Endothelial cell of umbilical vein (primary cell): ENCODE measurements at regions not wholly inside any gene's neighbourhood (a gene's known extent, or its start where the extent isn't known, plus 50 kb on each side); places are given as distances from the start of the nearest gene placed in this dataset.

ENCODE experiments used
- CTCF ChIP-seq, 2 donors: IDR thresholded peaks; 1 replicate in 1 of 2; 2 replicates in 1 of 2; pipeline ENCODE4 v1.5.1; 2011; ENCODE audit warnings: low read length in 2 of 2, mild to moderate bottlenecking in 2 of 2, moderate library complexity in 2 of 2, control low read depth in 1 of 2, inconsistent platforms in 1 of 2, low read depth in 1 of 2; ENCODE audit not compliant: insufficient read depth in 1 of 2; ENCODE audit errors: extremely low read depth in 1 of 2
- POLR2A ChIP-seq: IDR thresholded peaks from 2 replicates; pipeline ENCODE4 v1.6.1; 2012; ENCODE audit warnings: low read depth, mild to moderate bottlenecking, control low read depth, low read length

DNA sequence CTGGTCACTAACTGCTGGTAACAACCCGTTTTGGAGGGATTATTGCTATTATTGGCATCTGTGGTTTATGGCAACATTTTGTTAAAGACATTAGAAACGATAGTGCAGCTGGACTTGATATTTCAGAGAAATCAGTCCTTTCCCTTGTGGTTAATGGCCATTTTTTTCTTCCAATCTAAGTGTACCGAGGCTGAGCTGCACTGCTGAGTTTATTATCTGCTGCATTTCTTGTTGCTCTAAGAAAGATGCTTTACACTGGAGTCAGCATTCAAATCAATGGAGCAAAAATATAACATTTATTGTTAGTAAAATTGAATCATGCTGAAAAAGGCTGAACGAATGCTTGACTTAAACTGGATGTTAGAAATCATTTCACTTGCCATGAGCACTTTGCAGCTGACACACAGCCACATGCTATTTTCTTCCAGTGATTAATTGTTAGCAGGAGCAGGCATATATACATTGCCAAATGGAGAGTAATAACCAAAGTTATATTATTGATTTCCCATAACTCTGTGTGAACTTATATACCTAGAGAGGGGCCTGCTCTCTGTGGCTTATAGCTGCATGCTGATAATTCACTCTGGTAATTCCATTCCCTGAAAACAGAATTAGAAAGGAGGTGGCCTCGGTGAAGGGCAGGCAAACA is 66.5 kb upstream of the TTC29 start:
- no peak for TF ChIP-seq CTCF (IDR thresholded peaks at IDR 0.05; ENCODE audit: extremely low read depth in 1 of 2, insufficient read depth in 1 of 2, low read depth in 1 of 2, low read length in 2 of 2)
- no peak for TF ChIP-seq POLR2A
